HG02981 (cell line): ENCODE measurements at regions not wholly inside any gene's neighbourhood (a gene's known extent, or its start where the extent isn't known, plus 50 kb on each side); places are given as distances from the start of the nearest gene placed in this dataset.

Experiments
- ATAC-seq: cut with Tn5 transposase; IDR thresholded peaks from one replicate; pipeline ENCODE4 v1.9.1; 2021; ENCODE audit warnings: mild to moderate bottlenecking, moderate library complexity; ENCODE audit not compliant: unreplicated experiment

GRCh38 chr4:181151856-181152255 lies 1091.3 kb upstream of the TENM3 start:
- no peak for ATAC-seq

- ATAC-seq = no peak
Observed at GRCh38 chr4:181157647-181158046, 1085.6 kb upstream of the TENM3 start.

- no peak for ATAC-seq
Observed at GRCh38 chr4:181158971-181159370, 1084.2 kb upstream of the TENM3 start.

GRCh38 chr4:181161669-181162068 lies 1081.5 kb upstream of the TENM3 start:
- no peak for ATAC-seq

GRCh38 chr4:181162266-181162665 lies 1080.9 kb upstream of the TENM3 start:
- no peak for ATAC-seq

- ATAC-seq = no peak
Observed at GRCh38 chr4:181162676-181163075, 1080.5 kb upstream of the TENM3 start.

GRCh38 chr4:181166742-181167399 lies 1076.3 kb upstream of the TENM3 start:
- no peak for ATAC-seq

GRCh38 chr4:181168011-181168805 lies 1075.0 kb upstream of the TENM3 start:
- no peak for ATAC-seq

- no peak for ATAC-seq
Observed at GRCh38 chr4:181173046-181173445, 1070.2 kb upstream of the TENM3 start.

GRCh38 chr4:181176306-181176705 lies 1066.9 kb upstream of the TENM3 start:
- no peak for ATAC-seq

- no peak for ATAC-seq
Observed at GRCh38 chr4:181181331-181181730, 1061.9 kb upstream of the TENM3 start.

- ATAC-seq = no peak
Observed at GRCh38 chr4:181189751-181190150, 1053.5 kb upstream of the TENM3 start.

GRCh38 chr4:181193131-181193930 lies 1049.9 kb upstream of the TENM3 start:
- no peak for ATAC-seq

GRCh38 chr4:181194096-181194495 lies 1049.1 kb upstream of the TENM3 start:
- no peak for ATAC-seq

- no peak for ATAC-seq
Observed at GRCh38 chr4:181200076-181200475, 1043.1 kb upstream of the TENM3 start.

- no peak for ATAC-seq
Observed at GRCh38 chr4:181202240-181202639, 1041.0 kb upstream of the TENM3 start.

- ATAC-seq = no peak
Observed at GRCh38 chr4:181204109-181204508, 1039.1 kb upstream of the TENM3 start.

- ATAC-seq = no peak
Observed at GRCh38 chr4:181213551-181213950, 1029.7 kb upstream of the TENM3 start.

- no peak for ATAC-seq
Observed at GRCh38 chr4:181216501-181216900, 1026.7 kb upstream of the TENM3 start.

GRCh38 chr4:181219783-181220416 lies 1023.3 kb upstream of the TENM3 start:
- ATAC-seq = no peak

GRCh38 chr4:181224852-181225251 lies 1018.4 kb upstream of the TENM3 start:
- no peak for ATAC-seq
